Spleen (tissue), 7 donors: ENCODE measurements at regions not wholly inside any gene's neighbourhood (a gene's known extent, or its start where the extent isn't known, plus 50 kb on each side); places are given as distances from the start of the nearest gene placed in this dataset.

ENCODE experiments used
- POLR2A ChIP-seq, 3 donors: fragments of 450-650 bp; IDR thresholded peaks; one replicate each; pipeline ENCODE4 v1.5.1; 2017; ENCODE audit warnings: antibody characterized with exemption in 3 of 3, mild to moderate bottlenecking in 1 of 3
- TF ChIP-seq, protein P1 (sequence below), 11 experiments: fragments of 200-600 bp in 7 of 11; fragments of 450-650 bp in 4 of 11; sonication (generic) in 4 of 11; IDR thresholded peaks in 8 of 11; conservative IDR thresholded peaks in 3 of 11; 1 replicate in 7 of 11; 2 replicates in 4 of 11; pipeline versions ENCODE4 v1.4.0 to v1.8.0; 2016 to 2021; ENCODE audit warnings: antibody characterized with exemption in 11 of 11, inconsistent platforms in 4 of 11, mild to moderate bottlenecking in 1 of 11
- donor health status: DM: no; HTN: no; CAD: no; lungs with moderate emphysema.
- donor health status: DM: no; HTN: no; CAD: no.
- donor health status: DM: no; HTN: no; CAD: no.

DNA sequence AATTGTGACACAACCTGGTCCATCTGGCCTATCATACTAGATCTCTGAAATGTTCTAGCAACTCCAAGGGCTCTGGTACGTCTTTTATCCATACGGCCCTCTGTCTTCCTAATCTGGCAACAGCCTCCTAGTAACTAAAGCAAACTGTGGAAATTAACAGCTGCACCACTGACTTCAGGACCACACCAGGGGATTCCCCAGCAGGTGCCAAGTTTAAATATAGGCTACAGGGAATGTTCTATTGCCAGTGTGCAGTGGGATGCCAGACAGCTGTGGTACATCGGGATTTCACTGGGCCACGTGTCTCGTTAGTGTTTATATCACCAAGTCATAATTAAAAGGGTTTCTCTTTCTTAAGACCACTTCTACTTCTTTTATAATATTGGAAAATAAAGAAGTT, 94.3 kb downstream of the RGS2 start:
- TF ChIP-seq, protein P1, sequence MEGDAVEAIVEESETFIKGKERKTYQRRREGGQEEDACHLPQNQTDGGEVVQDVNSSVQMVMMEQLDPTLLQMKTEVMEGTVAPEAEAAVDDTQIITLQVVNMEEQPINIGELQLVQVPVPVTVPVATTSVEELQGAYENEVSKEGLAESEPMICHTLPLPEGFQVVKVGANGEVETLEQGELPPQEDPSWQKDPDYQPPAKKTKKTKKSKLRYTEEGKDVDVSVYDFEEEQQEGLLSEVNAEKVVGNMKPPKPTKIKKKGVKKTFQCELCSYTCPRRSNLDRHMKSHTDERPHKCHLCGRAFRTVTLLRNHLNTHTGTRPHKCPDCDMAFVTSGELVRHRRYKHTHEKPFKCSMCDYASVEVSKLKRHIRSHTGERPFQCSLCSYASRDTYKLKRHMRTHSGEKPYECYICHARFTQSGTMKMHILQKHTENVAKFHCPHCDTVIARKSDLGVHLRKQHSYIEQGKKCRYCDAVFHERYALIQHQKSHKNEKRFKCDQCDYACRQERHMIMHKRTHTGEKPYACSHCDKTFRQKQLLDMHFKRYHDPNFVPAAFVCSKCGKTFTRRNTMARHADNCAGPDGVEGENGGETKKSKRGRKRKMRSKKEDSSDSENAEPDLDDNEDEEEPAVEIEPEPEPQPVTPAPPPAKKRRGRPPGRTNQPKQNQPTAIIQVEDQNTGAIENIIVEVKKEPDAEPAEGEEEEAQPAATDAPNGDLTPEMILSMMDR (IDR thresholded peaks at IDR 0.05 in 8 of 11, conservative IDR thresholded peaks at IDR 0.05 in 3 of 11): no peak
- no peak for TF ChIP-seq POLR2A (IDR thresholded peaks at IDR 0.05)
